Tibial artery (tissue), 4 donors: ENCODE measurements at regions not wholly inside any gene's neighbourhood (a gene's known extent, or its start where the extent isn't known, plus 50 kb on each side); places are given as distances from the start of the nearest gene placed in this dataset.
A peak's percentile ranks its signal among the peaks of the same experiment; 100 is the strongest.

ENCODE experiments used
- DNase-seq, 2 donors: peaks; one replicate each; pipeline ENCODE4 v3.0.0-alpha.2; 2019
- H3K27ac ChIP-seq, 2 donors: fragments of 200-600 bp; sonication (generic) in 1 of 2; 1 replicate in 1 of 2; 2 replicates in 1 of 2; pipeline ENCODE4 v1.5.1; 2018 to 2019; ENCODE audit warnings: mild to moderate bottlenecking in 1 of 2
- H3K27me3 ChIP-seq, 2 donors: fragments of 200-600 bp; sonication (generic) in 1 of 2; one replicate each; pipeline versions ENCODE4 v1.5.1 to v1.6.0; 2016 to 2019
- H3K36me3 ChIP-seq, 3 donors: fragments of 200-600 bp; sonication (generic) in 2 of 3; one replicate each; pipeline ENCODE4 v1.5.1; 2016 to 2019; ENCODE audit warnings: mild to moderate bottlenecking in 2 of 3
- H3K4me1 ChIP-seq, 4 donors: fragments of 200-600 bp; sonication (generic) in 2 of 4; 1 replicate in 3 of 4; 2 replicates in 1 of 4; pipeline ENCODE4 v1.5.1; 2016 to 2019
- H3K4me3 ChIP-seq, 2 donors: fragments of 200-600 bp; sonication (generic) in 1 of 2; 1 replicate in 1 of 2; 2 replicates in 1 of 2; pipeline ENCODE4 v1.5.1; 2018 to 2019; ENCODE audit warnings: mild to moderate bottlenecking in 2 of 2
- H3K9me3 ChIP-seq, 3 donors: fragments of 200-600 bp; sonication (generic) in 1 of 3; one replicate each; pipeline ENCODE4 v1.5.1; 2016 to 2019
- intact Hi-C: fragments of 100-400 bp; cut with DNase I; formaldehyde crosslinking; loops from one replicate; pipeline ENCODE4 v1.15.0; 2023; ENCODE audit warnings: low total_unique reads
- TF ChIP-seq, protein P1 (sequence below), 2 experiments: fragments of 200-600 bp in 1 of 2; fragments of 450-650 bp in 1 of 2; IDR thresholded peaks; one replicate each; pipeline ENCODE4 v1.5.1; 2017 to 2019; ENCODE audit warnings: antibody characterized with exemption in 2 of 2, mild to moderate bottlenecking in 1 of 2, moderate library complexity in 1 of 2

DNA sequence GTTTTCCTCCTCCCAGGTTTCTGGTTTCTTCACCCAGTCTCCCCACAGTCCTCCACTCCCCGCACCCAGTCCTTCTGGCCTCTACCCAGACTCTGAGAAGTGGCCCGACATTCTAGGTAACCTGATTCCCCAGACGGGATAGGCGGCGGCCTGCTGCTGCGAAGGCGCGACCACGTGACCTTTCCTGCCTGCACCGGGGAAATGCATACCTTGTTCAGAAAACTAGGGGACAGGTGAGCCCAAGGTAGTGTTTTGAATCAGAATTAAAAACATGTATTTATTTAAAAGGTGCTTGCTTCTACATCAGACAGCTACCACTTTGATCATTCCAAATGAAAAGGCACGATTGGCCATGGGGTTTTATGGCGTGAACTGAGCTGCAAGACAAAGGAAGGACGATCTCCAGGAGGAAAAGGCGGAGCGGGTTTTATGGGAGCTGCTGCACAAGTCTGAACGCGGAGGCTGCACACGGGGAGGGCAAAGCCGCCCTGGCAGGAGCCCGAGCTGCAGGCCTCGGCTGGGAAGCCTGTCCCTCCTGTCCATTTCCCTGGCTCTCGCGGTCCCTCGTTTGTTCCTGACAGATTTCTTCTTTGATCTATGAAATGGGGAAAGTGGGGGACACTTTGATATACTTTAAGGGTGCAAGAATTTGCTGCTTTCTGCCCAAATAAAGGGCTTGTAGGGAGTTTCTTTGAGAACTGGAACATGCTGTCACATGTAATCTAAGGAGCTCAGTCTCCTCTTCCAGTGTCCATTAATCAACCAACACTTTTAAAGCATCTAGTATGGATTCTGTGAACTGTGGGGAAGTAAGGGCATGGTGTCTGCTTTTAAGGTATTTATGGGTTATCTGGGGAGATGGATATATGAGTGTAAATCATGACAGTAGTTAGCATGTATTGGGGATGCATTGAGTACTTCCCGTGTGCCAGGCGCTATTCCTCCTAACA, 150.9 kb downstream of the SPRY1 start:
- H3K4me3 ChIP-seq, result no peak overlapping the region
- no peaks in the 10 kb centered on the region for H3K36me3 ChIP-seq
- no peaks in the 10 kb centered on the region for H3K27me3 ChIP-seq

DNA sequence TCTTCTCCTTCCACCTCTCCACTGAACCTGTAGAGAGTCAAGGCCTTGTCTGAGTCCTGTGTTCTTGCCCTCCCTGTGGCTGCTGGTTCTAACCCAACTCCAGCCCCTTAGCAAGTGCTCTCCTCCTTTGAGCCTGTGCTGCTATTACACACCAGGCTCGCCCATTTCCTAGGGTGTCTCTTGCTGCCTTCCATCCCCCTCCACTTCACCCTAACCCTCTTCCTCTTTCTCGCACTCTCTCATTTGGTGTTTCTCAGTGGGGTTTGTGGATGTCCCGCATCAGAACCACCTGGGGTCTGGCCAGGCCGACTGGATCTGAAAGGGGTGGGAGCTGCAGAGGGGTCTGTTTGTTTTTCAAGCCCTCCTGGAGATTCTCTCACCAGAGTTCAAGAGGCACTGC, 156.7 kb downstream of the SPRY1 start:
- intact Hi-C loops, result loop anchor here (10.0 kb wide), 2 partner anchors 158 to 428 kb away; partner anchors contain the start of gene SPRY1

More for the DNA sequence above, 150.9 kb downstream of the SPRY1 start:
- TF ChIP-seq, protein P1, sequence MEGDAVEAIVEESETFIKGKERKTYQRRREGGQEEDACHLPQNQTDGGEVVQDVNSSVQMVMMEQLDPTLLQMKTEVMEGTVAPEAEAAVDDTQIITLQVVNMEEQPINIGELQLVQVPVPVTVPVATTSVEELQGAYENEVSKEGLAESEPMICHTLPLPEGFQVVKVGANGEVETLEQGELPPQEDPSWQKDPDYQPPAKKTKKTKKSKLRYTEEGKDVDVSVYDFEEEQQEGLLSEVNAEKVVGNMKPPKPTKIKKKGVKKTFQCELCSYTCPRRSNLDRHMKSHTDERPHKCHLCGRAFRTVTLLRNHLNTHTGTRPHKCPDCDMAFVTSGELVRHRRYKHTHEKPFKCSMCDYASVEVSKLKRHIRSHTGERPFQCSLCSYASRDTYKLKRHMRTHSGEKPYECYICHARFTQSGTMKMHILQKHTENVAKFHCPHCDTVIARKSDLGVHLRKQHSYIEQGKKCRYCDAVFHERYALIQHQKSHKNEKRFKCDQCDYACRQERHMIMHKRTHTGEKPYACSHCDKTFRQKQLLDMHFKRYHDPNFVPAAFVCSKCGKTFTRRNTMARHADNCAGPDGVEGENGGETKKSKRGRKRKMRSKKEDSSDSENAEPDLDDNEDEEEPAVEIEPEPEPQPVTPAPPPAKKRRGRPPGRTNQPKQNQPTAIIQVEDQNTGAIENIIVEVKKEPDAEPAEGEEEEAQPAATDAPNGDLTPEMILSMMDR (IDR thresholded peaks at IDR 0.05), result no peak
- peaks cover 0 to 9% (median 0%) of the 10 kb centered on the region in 3 donors for H3K9me3 ChIP-seq
- peaks cover 0 to 5% (median 0%) of the 10 kb centered on the region in 4 donors for H3K4me1 ChIP-seq
- no peak for DNase-seq
- H3K27ac ChIP-seq, result no peak overlapping the region
- intact Hi-C loops, result no loop called here

DNA sequence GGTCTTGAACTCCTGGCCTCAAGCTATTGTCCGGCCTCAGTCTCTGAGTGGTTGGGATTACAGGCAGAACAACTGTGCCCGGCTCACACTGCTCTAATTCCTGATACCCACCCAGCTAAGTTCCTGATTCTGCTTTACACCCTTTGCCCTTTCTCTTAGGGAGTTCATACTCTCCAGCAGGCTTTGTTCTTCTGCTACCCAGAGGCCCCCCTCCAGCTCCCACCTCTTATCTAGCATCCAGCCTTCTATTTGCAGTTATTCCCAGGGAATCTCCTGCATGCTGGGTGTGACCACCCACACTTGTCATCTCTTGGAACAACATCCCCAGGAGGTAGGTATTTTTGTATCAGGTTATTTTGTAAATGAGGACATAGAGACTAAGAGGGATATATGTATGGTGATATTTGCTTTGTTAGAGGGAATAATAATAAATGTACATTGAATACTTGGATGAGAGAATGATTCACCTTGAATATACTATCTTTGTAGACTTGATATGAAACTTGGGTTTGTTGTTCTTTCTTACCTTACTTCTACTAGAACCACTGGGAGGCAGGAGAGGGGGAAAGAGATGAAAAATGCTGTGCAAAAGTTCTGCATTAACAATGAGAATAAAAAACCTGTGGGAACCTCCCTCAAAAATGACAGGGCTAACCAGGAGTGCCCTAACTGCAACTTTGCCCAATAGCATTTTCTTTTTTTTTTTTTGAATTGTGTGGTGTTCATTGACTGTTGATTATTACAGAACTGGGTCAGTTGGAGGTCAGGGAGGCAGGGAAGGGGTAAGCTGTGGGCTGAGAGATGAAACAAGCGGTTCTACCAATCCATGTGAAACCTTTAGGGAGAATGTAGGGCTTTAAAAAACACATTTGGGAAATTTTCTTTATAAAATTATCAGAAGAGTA, 157.4 kb downstream of the SPRY1 start:
- Histone ChIP-seq H3K27ac (peak overlapping the region; percentile 70 to 71), H3K4me3 (no peak overlapping the region), H3K9me3 (peaks cover 0 to 9% (median 0%) of the 10 kb centered on the region in 3 donors), H3K27me3 (no peaks in the 10 kb centered on the region), H3K36me3 (no peaks in the 10 kb centered on the region), H3K4me1 (peaks cover 0 to 36% (median 22%) of the 10 kb centered on the region in 4 donors)
- TF ChIP-seq, protein P1 (IDR thresholded peaks at IDR 0.05), result no peak
- intact Hi-C loops, result loop anchor here (10.0 kb wide), 2 partner anchors 159 to 429 kb away; partner anchors contain the start of gene SPRY1
- DNase-seq, result no peak

More for the DNA sequence above, 156.7 kb downstream of the SPRY1 start:
- TF ChIP-seq, protein P1 (IDR thresholded peaks at IDR 0.05), result no peak
- no peak for DNase-seq
- Histone ChIP-seq H3K4me1 (peaks cover 0 to 33% (median 22%) of the 10 kb centered on the region in 4 donors), H3K27ac (no peak overlapping the region), H3K4me3 (no peak overlapping the region), H3K27me3 (no peaks in the 10 kb centered on the region), H3K36me3 (no peaks in the 10 kb centered on the region), H3K9me3 (peaks cover 0 to 9% (median 0%) of the 10 kb centered on the region in 3 donors)

DNA sequence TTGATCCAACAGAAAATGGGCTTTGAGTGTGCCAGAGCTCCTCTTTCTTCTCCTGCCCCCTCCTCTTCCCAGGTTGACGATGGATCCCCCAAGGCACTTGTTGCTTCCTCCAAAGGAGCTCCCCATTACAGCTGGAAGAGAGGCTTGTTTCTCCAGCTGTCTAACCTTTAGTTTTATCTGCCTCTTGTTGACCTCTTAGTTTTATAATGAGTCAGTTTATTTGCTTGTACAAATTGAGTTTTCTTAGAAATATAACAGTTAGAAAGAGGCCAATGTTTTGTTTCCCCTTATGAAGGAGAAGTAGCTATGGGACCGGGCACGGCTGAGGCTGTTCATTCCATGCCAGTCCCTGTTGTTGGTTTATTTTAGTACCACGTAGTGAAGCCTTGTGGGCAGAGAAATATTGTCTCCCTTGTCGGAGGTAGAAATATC, 158.2 kb downstream of the SPRY1 start:
- H3K4me1 ChIP-seq, result peaks cover 0 to 44% (median 26%) of the 10 kb centered on the region in 4 donors
- intact Hi-C loops, result loop anchor here (10.0 kb wide), 2 partner anchors 160 to 430 kb away; partner anchors contain the start of gene SPRY1
- H3K27me3 ChIP-seq, result no peaks in the 10 kb centered on the region
- peak overlapping the region; percentile 2 to 13 for H3K4me3 ChIP-seq
- peak overlapping the region; percentile 70 to 71 for H3K27ac ChIP-seq
- peak; percentile 51 to 72 for DNase-seq
- H3K36me3 ChIP-seq, result no peaks in the 10 kb centered on the region
- TF ChIP-seq, protein P1 (IDR thresholded peaks at IDR 0.05), result no peak
- peaks cover 0 to 4% (median 0%) of the 10 kb centered on the region in 3 donors for H3K9me3 ChIP-seq

DNA sequence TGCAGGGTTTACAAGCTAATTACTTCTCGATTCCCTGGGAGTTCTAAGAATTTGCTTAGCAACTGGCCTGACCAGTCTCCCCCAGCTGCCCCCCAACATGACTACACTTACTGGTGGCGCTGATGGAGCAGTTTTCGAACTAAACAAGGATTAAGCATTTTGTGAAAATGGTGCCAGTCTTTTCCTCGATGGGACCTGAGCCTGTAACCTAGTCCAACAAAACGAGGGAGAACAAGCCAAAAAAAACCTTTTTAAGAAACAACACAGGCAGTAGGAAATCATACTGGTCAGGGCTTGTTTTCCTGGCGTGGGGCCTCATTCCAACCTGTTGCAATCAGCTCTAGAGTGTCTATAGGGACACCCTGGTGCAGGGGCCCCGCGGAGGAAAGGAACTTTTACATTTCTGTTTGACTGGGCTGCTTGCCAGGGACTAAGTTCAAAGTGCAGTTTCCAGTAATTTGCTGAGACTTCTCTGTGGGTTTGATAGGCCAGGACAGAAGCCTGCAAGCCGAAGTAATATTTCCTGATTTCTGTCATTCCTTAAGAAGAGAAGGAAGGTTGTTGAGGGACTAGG, 158.7 kb downstream of the SPRY1 start:
- TF ChIP-seq, protein P1 (IDR thresholded peaks at IDR 0.05), result no peak
- intact Hi-C loops, result loop anchor here (10.0 kb wide), 2 partner anchors 161 to 431 kb away; partner anchors contain the start of gene SPRY1
- H3K4me3 ChIP-seq, result peak overlapping the region; percentile 2 to 13
- H3K36me3 ChIP-seq, result no peaks in the 10 kb centered on the region
- H3K27me3 ChIP-seq, result no peaks in the 10 kb centered on the region
- peak overlapping the region; percentile 70 to 71 for H3K27ac ChIP-seq
- H3K9me3 ChIP-seq, result peaks cover 0 to 3% (median 0%) of the 10 kb centered on the region in 3 donors
- DNase-seq, result peak; percentile 92 to 95
- peaks cover 0 to 49% (median 31%) of the 10 kb centered on the region in 4 donors for H3K4me1 ChIP-seq
